HUES6 (cell line): ENCODE measurements at regions not wholly inside any gene's neighbourhood (a gene's known extent, or its start where the extent isn't known, plus 50 kb on each side); places are given as distances from the start of the nearest gene placed in this dataset.
"Not testable (repeated sequence)": the region's sequence is repeated elsewhere in the genome, so short reads cannot be mapped to it uniquely, and the experiment has no call there.

Experiments used
- H3K27ac ChIP-seq: 2 replicates; pipeline ENCODE4 v1.7.0; 2013; ENCODE audit warnings: low read depth, mild to moderate bottlenecking, low read length, inconsistent platforms
- H3K27me3 ChIP-seq: 2 replicates; pipeline ENCODE4 v1.6.1; 2013; ENCODE audit warnings: low read length; ENCODE audit not compliant: control insufficient read depth, insufficient read depth
- H3K36me3 ChIP-seq: 2 replicates; pipeline ENCODE4 v1.6.1; 2013; ENCODE audit warnings: low read length; ENCODE audit not compliant: control insufficient read depth, insufficient read depth
- H3K4me1 ChIP-seq: 2 replicates; pipeline ENCODE4 v1.6.1; 2013; ENCODE audit warnings: low read length; ENCODE audit not compliant: control insufficient read depth, insufficient read depth
- H3K4me3 ChIP-seq: 2 replicates; pipeline ENCODE4 v1.5.1; 2013; ENCODE audit warnings: low read depth, low read length
- H3K9ac ChIP-seq: one replicate; pipeline ENCODE4 v1.6.1; 2013; ENCODE audit warnings: mild to moderate bottlenecking, low read length
- H3K9me3 ChIP-seq: 2 replicates; pipeline ENCODE4 v1.6.1; 2013; ENCODE audit warnings: low read depth, low read length; ENCODE audit not compliant: control insufficient read depth, insufficient read depth

- H3K9ac ChIP-seq: no peak overlapping the region
- no peaks in the 10 kb centered on the region for H3K4me1 ChIP-seq
- H3K27ac ChIP-seq: no peak overlapping the region
- no peaks in the 10 kb centered on the region for H3K36me3 ChIP-seq
- H3K4me3 ChIP-seq: no peak overlapping the region
- no peaks in the 10 kb centered on the region for H3K27me3 ChIP-seq
- no peaks in the 10 kb centered on the region for H3K9me3 ChIP-seq
Observed at GRCh38 chr16:88128556-88128955, 177.3 kb downstream of the BANP start.

GRCh38 chr16:88129133-88129532, 177.9 kb downstream of the BANP start:
- not testable (repeated sequence) for H3K27me3 ChIP-seq, H3K36me3 ChIP-seq, H3K9me3 ChIP-seq, H3K4me1 ChIP-seq, H3K4me3 ChIP-seq, H3K9ac ChIP-seq, H3K27ac ChIP-seq

- H3K9me3 ChIP-seq: no peaks in the 10 kb centered on the region
- no peak overlapping the region for H3K27ac ChIP-seq
- H3K4me3 ChIP-seq: no peak overlapping the region
- H3K27me3 ChIP-seq: no peaks in the 10 kb centered on the region
- H3K4me1 ChIP-seq: no peaks in the 10 kb centered on the region
- H3K36me3 ChIP-seq: no peaks in the 10 kb centered on the region
- H3K9ac ChIP-seq: no peak overlapping the region
Observed at GRCh38 chr16:88130016-88130415, 178.8 kb downstream of the BANP start.

GRCh38 chr16:88130681-88131080, 179.4 kb downstream of the BANP start:
- Histone ChIP-seq H3K27ac (no peak overlapping the region), H3K27me3 (no peaks in the 10 kb centered on the region), H3K9me3 (no peaks in the 10 kb centered on the region)

GRCh38 chr16:88131256-88131655, 180.0 kb downstream of the BANP start:
- Histone ChIP-seq H3K27ac (no peak overlapping the region), H3K27me3 (no peaks in the 10 kb centered on the region), H3K4me1 (no peaks in the 10 kb centered on the region), H3K9ac (no peak overlapping the region), H3K36me3 (no peaks in the 10 kb centered on the region), H3K4me3 (no peak overlapping the region), H3K9me3 (no peaks in the 10 kb centered on the region)

More at GRCh38 chr16:88130681-88131080, 179.4 kb downstream of the BANP start:
- H3K4me3 ChIP-seq: no peak overlapping the region
- H3K9ac ChIP-seq: no peak overlapping the region
- H3K36me3 ChIP-seq: no peaks in the 10 kb centered on the region
- no peaks in the 10 kb centered on the region for H3K4me1 ChIP-seq

- H3K4me3 ChIP-seq: no peak overlapping the region
- H3K9ac ChIP-seq: no peak overlapping the region
- H3K27ac ChIP-seq: no peak overlapping the region
- H3K4me1 ChIP-seq: no peaks in the 10 kb centered on the region
- H3K36me3 ChIP-seq: no peaks in the 10 kb centered on the region
- no peaks in the 10 kb centered on the region for H3K27me3 ChIP-seq
- peaks cover 3% of the 10 kb centered on the region for H3K9me3 ChIP-seq
Observed at GRCh38 chr16:88131966-88132365, 180.7 kb downstream of the BANP start.

- Histone ChIP-seq H3K4me3 (no peak overlapping the region), H3K27ac (no peak overlapping the region), H3K36me3 (no peaks in the 10 kb centered on the region), H3K9ac (no peak overlapping the region), H3K4me1 (no peaks in the 10 kb centered on the region), H3K27me3 (no peaks in the 10 kb centered on the region), H3K9me3 (peaks cover 12% of the 10 kb centered on the region)
Observed at GRCh38 chr16:88132836-88133506, 181.7 kb downstream of the BANP start.

GRCh38 chr16:88133507-88133843, 182.2 kb downstream of the BANP start:
- Histone ChIP-seq H3K27ac (no peak overlapping the region), H3K9ac (no peak overlapping the region), H3K9me3 (peaks cover 17% of the 10 kb centered on the region), H3K36me3 (no peaks in the 10 kb centered on the region), H3K4me3 (no peak overlapping the region), H3K27me3 (no peaks in the 10 kb centered on the region), H3K4me1 (no peaks in the 10 kb centered on the region)

GRCh38 chr16:88134172-88134898, 183.1 kb downstream of the BANP start:
- not testable (repeated sequence) for H3K27ac ChIP-seq, H3K36me3 ChIP-seq, H3K4me3 ChIP-seq, H3K27me3 ChIP-seq, H3K4me1 ChIP-seq, H3K9ac ChIP-seq
- H3K9me3 ChIP-seq: peaks cover 25% of the 10 kb centered on the region

- not testable (repeated sequence) for H3K27ac ChIP-seq, H3K4me1 ChIP-seq, H3K27me3 ChIP-seq, H3K36me3 ChIP-seq, H3K4me3 ChIP-seq, H3K9ac ChIP-seq
- peaks cover 25% of the 10 kb centered on the region for H3K9me3 ChIP-seq
Observed at GRCh38 chr16:88134899-88135682, 183.9 kb downstream of the BANP start.

GRCh38 chr16:88136211-88136713, 185.0 kb downstream of the BANP start:
- not testable (repeated sequence) for H3K9ac ChIP-seq, H3K4me1 ChIP-seq, H3K36me3 ChIP-seq, H3K27me3 ChIP-seq, H3K27ac ChIP-seq, H3K4me3 ChIP-seq
- H3K9me3 ChIP-seq: peaks cover 25% of the 10 kb centered on the region
